HG02623 (cell line): ENCODE measurements at regions not wholly inside any gene's neighbourhood (a gene's known extent, or its start where the extent isn't known, plus 50 kb on each side); places are given as distances from the start of the nearest gene placed in this dataset.
"Not testable (repeated sequence)": the region's sequence is repeated elsewhere in the genome, so short reads cannot be mapped to it uniquely, and the experiment has no call there.

Experiments used
- ATAC-seq: cut with Tn5 transposase; IDR thresholded peaks from one replicate; pipeline ENCODE4 v1.9.1; 2021; ENCODE audit warnings: moderate library complexity; ENCODE audit not compliant: unreplicated experiment

- not testable (repeated sequence) for ATAC-seq
These were observed 221.5 kb upstream of the MYLIP start for GRCh38 chr6:15907220-15907913.

DNA sequence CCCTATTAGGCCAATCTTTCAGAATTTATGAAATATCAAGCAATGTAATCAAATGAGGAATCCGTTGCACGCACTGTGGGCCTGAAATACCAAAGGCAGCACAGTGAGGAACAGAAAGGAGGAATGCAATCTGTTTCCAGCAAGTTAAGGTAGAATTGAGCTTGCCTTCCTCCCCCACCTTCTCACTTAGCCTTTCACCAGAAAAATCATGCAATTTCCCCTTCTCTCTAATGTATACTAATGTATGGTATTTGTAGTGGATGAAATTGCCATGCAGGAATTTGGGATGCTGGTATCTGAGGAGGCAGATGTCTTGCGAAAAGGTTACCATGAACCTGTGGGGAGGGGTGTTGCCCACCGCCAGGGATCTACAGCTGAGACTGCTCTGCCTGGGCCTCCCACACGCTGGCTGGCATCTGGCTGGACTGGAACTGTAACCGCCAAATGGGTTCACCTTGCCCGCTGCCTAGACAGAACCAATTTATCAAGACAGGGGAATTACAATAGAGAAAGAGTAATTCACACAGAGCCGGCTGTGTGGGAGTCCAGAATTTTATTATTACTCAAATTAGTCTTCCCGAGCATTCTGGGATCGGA, 222.4 kb upstream of the MYLIP start:
- ATAC-seq, result no peak

DNA sequence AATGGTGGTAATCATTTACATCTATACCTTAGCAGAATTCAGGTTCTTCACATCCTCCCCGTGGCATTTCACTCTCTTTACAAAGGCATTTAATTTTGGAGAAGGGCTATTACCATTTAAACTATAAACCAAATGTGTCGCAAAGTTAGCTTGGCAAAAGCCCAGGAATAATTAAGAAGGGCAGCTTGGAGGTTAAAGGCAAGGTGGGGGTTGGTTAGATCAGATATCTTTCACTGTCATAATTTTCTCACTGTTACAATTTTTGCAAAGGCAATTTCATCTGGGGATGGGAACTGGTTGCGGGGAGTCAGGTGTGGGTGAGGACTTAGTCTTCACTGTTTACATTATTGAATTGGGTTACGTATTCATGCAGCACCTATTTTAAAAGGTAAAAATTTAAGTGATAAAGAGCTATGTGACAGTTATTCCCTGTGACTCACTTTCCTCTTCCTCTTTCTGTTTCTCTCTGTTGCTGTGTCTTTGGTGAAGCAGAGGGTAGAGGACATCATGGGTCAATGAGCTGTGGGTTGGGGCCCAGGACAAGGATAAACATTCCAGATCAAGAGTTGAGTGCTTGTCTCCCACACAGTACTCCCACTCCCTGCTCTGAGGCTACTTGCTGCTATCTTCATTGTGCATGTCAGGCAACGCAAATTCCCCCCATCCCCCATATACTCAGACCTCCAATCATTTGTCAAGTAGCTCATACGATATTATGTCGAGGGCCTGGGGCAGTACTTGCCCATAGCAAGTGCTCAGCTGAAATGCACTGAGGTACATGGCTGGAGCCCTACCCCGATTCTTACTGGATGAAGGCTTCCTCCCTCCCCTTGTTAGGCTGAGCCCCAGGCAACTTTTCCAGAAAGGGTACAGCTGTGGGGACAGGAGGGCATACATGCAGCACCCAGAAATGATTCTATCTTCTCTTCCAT, 223.1 kb upstream of the MYLIP start:
- no peak for ATAC-seq

- ATAC-seq, result no peak
These were observed 224.1 kb upstream of the MYLIP start for GRCh38 chr6:15904651-15905376.

DNA sequence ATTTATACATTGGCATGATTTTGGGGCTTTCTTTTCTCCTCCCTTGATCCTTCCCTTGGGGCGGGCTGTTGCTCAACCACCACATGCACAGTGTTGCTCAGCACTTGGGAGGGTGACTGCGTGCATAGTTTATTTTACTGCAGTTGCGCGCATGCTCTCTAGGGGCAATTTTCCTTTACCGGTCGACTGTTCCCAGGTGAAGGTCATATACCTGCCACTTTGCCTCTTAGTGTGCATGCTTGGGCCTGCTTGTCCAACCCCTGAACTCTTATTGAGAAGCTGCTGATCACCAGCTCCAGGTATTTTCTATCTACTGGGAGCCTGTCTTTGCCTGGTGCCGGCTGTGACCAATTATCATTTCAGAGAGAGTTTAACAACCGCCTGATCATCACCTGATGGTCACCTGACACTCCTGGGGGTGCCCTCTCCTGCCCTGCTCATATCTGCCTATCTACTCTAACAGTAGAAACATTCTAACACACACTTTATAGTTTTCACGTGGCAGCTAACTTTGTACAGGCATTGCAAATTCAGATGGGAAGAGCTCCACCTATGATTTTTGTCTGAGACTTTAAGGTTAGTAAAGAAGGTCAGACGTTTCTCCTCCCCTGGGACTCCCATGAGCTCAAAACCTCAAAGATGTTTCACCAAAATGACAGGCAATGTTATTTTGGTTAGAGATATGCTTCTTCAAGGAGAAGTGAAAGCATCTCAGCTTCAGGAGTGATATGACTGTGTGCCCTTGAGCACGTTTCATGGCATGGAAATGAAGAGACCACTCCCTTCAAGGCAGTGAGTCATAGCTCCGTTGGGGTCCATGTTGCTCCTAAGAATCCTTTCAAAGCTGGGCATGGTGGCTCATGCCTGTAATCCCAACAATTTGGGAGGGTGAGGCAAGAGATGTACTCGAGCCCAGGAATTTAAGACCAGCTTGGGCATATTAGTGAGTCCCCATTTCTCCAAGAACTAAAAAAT, 227.5 kb upstream of the MYLIP start:
- ATAC-seq, result peak; percentile 90

GRCh38 chr6:15898693-15899092, 230.2 kb upstream of the MYLIP start:
- no peak for ATAC-seq

DNA sequence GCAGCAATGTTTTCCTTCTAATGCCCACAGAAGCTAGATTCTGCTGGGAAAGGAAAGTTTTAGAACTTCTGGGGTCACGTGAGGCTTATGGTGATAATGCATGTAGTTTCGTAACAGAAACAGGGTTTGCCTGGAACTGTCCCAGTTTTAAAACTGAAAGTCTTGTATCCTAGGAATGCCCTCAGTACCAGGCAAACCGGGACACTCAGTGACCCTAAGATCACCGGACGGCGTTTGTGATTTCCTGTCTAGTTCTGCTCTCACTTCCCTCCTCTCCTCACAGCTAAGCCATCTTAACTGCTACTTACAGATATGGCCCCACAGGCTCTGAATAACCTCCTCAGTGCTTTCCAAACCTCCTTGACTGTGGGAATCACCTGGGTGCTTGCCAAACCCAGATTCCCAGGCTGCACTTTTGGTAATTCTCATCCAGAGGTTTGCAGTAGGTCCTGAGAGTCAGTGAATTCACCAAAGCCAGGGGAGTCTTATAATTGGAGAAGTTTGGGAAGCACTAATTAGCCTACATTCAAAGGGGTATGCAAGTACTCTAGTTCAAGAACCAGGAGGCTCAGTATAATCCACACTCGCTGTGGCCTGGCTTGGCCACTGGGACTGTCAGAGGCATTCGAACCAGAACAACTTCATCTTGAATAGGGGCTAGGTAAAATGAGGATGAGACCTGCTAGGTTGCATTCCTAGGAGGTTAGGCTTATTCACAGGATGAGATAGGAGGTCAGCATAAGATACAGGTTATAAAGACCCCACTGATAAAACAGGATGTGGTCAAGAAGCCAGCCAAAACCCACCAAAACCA, 231.6 kb upstream of the MYLIP start:
- ATAC-seq, result no peak

- ATAC-seq, result no peak
These were observed 232.3 kb upstream of the DTNBP1 start for GRCh38 chr6:15894973-15895725.

DNA sequence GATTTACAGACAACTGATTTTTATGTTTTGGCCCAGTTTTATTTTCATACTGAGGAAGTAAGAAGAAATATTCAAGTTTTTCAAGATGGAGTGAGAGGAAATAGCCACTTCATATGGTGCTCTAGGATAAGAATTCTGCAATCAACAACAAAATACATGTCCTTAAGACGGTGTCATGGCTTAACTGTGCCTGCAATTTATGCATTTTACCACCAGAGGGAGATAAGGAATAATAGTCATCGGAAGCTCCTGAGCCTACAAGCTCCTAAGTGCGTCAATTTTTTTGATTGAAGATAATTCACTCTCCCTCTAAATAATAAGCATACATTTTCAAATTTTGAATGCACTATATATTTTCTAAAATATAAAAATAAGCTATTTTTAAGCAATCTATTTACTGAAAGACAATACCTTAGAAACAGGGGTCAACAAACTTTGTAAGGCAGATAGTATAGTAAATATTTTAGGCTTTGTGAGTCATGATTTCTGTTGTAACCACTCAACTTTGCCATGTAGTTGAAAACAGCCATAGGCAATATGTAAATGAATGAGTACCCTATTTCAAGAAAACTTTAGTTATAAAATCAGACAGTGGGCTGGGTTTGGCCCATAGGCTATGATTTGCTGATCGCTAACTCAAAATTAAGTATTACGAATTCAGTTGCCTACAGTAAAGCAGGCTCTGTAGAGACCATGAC, 230.9 kb upstream of the DTNBP1 start:
- ATAC-seq, result no peak

DNA sequence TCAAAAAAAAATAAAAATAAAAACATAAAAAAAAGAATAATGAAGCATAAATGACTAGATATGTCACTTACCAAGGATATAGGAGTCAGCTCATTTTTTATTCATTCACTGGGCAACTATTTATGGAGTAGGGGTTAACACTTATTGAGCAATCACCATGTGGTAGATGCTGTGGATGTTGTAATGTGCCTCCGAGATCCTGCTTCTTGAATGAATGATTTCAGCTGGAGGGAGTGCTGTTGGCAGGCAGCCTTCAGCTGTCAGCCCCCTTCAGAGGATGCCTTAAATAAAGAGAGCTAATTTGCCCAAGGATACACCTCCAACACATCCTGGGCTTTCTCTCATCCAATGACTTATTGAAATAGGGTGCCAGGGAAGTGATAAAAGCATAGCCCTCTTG, 229.5 kb upstream of the DTNBP1 start:
- no peak for ATAC-seq

- ATAC-seq, result no peak
These were observed 226.3 kb upstream of the DTNBP1 start for GRCh38 chr6:15888798-15889772.

DNA sequence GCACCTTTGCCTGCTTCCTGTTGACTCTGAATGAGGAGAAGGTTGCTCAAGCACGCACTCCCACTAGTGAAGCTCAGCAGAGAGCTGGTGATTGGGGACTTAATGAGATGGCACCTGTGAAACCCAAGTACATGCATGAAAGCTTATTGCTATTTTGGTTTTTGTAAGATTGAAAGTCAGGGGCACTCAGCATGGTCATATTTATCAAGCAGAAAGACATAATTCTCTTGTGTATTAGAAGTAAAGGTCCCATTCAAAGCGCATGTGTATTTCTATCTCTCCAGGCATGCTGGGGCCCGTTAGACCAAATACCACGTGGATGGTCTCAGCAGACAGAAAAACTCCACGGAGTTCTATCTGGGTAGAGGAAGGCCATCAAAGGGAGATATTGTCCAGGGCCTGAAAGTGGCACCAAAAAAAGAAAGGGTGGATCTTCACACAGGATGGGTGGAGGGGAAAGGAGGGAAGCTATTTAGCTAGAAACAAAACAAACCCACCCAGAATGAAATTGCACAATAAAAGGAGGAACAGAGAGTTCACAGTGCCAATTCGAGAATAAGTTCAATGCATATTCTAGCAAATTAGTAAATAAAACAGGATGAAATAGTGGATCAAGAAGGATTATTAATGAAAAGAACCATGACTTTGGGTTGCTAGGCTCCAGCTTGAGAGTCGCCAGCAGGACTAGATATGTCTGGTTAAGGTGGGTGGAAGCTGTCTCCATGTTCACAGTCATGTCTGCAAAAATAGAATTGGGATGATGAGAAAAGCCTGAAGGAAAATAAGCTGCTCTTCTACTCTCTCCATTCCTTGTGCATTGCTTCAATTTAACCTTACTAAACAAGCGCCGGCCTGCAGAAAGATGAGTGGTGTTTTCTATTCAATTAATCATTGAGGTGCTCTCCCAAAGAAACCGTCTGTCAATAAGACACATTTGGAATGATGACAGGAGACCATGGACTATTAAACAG, 224.9 kb upstream of the DTNBP1 start:
- no peak for ATAC-seq

- no peak for ATAC-seq
These were observed 222.8 kb upstream of the DTNBP1 start for GRCh38 chr6:15885624-15886023.

GRCh38 chr6:15883593-15883992, 220.8 kb upstream of the DTNBP1 start:
- not testable (repeated sequence) for ATAC-seq

- no peak for ATAC-seq
These were observed 220.1 kb upstream of the DTNBP1 start for GRCh38 chr6:15882915-15883314.
